ENCODE measurements at regions not wholly inside any gene's neighbourhood (a gene's known extent, or its start where the extent isn't known, plus 50 kb on each side); places are given as distances from the start of the nearest gene placed in this dataset.
"Not testable (repeated sequence)": the region's sequence is repeated elsewhere in the genome, so short reads cannot be mapped to it uniquely, and the experiment has no call there.

DNA sequence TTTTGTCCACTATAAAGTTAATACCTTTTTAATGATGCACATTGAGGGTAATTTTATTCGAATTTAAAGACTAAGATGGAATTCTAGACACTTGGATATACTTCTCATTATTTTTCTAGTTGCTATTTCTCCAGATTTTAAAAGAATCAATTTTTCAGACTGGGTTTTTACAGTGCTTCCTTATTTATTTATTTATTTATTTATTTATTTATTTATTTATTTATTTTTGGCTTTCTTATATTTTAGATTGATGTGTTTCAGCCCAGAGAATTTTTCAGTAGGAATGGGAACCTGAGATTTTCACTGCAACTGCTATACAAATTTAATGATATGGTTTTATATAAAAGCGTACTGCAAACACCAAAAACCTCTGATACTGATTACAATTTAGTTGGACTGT, 448.7 kb downstream of the ZPLD1 start:
- CTCF ChIA-PET: no interaction called here
- POLR2A ChIA-PET: no interaction called here

DNA sequence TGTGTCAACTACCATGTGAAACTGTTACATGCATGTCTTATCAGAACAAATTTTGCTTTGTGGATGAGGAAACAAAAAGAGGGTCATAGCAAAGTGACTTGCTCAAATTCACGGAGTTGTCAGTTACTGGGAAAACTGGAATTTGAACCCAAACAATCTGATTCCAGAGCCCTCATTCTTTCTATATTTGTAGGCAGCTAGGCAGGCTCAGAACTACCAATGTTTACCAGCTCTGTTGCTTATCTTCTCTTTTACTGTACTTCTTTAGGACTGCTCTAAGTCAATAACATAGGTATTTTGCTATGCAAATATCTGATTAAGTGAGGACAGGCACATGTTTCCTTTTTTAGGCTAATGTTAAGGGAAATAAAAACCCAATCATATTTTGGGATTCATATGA, 450.5 kb downstream of the ZPLD1 start:
- POLR2A ChIA-PET: no interaction called here
- CTCF ChIA-PET: no interaction called here

DNA sequence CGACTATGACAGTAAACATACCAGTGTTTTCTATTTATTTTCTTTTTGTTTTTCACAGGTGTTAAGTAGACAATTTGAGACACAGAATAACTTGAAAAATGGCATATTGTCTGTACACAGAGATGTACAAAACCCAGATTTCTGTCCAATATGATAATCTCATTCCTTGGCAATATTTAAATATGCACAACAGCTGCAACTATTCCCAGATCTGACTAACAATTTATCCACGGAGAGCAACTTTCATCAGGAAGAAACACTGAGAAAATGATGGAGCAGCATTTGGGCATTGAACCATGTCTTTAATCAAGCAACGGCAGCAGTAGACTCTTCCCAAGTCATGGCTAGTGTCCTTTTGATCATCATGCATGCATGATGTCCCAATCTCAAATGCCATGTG, 452.6 kb downstream of the ZPLD1 start:
- ChIA-PET POLR2A (no interaction called here), CTCF (no interaction called here)

DNA sequence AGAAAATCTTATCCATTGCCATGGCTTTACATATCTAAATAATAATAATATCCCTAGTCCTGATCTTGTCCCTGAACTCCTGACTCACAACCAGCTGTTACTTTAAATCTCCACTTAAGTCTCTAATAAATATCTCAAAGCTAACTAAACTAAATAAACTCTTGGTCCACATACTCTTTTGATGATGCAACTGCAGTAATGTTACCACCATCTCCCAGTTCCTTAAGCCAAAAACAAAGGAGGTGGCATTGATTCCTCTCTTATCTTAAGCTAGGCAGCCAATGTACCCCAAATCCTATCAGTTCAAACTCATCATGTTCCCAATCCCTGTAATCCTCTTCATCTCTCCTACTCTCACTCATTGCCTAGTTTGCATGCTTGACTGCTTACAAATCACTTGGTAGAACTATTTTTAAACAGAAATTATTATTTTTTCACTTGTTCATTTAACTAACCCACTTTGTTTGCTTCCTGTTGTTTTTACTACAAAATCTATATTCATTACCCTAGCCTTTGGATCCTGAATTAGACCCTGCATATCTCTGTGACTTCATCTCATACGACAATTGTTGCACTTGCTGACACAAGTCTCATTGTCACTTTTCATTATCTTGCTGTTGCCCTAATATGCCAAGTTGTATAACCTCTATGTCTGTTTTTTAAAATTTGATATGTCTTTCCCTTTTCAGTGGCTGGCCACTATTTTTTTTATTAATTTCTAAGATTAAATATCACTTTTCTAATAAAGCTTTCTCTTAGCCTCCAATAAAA, 462.2 kb downstream of the ZPLD1 start:
- CTCF ChIA-PET: no interaction called here
- POLR2A ChIA-PET: no interaction called here

DNA sequence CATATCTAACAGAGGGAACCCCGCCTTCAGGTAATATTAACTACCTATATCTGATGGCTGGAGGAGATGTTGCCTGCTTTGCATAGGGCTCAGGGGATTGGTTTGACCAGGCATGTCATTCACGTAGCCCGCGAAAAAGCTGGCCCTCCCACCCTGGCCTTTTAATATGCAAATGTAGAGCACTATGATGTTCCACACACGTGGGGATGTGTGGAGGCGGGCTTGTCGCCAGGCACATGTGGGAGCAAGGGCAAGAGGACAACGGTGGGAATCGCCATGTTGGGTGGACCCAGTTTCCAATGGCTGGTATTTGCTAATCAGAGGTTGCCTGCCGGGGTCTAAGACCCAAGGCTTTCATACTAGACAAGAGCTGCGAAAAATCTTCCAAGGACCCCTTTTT, 469.8 kb downstream of the ZPLD1 start:
- POLR2A ChIA-PET: no interaction called here
- CTCF ChIA-PET: no interaction called here

DNA sequence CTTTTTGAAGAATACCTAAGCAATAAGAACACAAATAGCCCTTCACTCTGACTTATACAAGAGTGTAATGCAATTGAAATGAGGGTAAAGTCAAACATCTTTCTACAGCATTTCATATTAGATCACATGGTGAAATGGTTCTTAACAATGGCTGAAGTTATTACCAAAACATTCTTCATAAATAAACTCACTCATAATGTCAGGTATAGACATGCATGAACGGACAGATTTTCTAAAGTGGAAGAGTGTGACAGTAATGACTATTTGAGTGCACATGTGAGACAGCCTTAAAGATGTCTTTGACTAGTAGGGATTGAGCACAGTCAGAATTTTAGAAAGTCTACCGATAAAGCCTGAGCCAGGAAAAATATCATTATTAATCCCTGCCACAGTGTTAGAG, 471.0 kb downstream of the ZPLD1 start:
- ChIA-PET CTCF (no interaction called here), POLR2A (no interaction called here)

DNA sequence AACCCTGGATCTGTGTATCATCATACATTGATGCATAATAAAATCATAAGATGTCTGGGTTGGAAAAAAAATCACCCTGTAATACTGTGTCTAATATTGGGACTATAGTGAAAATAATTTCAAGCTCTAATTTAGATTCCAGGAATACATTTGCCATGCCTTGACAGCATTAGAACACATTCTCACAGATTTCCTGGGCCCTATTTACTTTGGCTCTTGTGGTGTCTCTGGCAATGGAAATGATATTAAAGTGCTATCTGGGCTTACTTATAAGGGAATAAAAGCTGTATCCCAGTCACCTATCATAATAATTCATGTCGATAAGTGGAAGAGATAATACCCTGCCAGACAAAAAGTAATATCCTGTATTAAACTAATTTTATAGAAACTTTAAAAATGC, 472.0 kb downstream of the ZPLD1 start:
- CTCF ChIA-PET: no interaction called here
- POLR2A ChIA-PET: no interaction called here

DNA sequence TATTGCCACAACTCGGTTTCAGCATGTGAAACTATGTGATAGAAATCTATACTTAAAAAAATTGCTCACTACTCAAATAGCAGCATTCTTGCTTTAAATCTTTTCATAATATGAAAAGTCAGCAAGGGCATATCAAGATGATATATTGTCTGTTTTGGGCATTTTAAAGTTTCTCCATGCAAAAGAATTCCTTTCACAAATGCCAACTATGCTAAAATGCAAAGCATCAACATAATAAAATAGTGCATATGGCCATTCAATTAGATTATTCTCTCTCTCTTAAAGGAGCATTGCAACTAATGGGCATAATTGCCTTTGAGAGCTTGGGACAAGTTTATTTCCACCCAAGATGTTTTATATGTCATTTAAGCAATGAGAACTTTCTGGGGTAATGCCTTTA, 475.1 kb downstream of the ZPLD1 start:
- ChIA-PET POLR2A (no interaction called here), CTCF (no interaction called here)

DNA sequence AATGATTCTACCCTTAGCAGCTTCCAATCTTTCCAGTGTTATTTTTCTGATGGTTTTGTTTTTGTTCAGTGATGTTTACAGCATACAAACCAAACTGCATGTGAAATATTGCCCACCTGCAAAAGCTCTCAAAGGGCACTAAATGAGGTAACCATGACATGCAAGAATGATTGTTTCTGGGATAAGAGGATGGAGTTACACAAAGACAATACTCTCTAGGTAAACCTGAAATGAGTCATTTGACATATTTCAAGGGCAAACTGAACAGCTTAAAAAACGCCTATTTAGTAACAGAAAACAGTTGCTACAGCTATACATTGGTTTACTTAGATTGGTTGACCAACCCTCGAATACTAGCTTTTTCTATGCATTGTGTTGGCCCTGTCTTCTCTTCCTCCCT, 481.7 kb downstream of the ZPLD1 start:
- POLR2A ChIA-PET: no interaction called here

DNA sequence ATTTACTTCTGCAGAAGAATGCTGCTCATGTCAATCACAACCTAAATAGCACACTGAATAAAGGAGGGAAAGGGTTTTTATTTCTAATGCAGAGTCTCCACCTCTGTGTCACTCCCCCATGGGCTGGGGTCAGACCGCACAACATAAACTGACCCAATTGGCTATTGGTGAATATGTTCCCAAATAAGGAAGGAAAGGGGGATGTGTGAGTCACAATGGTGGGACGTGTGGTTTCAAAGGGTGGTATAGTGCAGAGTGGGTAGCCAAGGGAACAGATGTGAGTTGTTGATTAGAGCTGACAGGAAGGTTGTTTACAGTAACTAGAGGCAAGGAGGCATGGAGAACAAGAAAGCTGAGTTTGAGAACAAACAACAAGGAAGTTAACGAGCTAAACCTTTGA, 491.8 kb downstream of the ZPLD1 start:
- CTCF ChIA-PET: no interaction called here
- POLR2A ChIA-PET: no interaction called here

More for the DNA sequence above, 481.7 kb downstream of the ZPLD1 start:
- CTCF ChIA-PET: no interaction called here

DNA sequence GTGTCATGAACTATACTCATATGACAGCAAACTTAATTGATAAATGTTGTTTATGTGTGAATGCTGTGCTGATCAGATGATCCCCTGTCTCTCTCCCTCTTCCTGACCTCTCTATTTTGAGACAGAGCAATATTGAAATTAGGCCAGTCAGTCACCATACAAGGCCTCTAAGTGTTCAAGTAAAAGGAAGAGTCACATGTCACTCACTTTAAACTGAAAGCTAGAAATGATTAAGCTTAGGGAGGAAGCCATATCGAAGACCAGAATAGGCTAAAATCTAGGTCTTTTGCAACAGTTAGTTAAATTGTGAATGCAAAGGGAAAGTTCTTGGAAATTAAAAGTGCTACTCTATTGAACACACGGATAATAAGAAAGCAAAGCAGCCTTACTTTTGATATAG, 498.6 kb downstream of the ZPLD1 start:
- CTCF ChIA-PET: no interaction called here
- POLR2A ChIA-PET: no interaction called here

DNA sequence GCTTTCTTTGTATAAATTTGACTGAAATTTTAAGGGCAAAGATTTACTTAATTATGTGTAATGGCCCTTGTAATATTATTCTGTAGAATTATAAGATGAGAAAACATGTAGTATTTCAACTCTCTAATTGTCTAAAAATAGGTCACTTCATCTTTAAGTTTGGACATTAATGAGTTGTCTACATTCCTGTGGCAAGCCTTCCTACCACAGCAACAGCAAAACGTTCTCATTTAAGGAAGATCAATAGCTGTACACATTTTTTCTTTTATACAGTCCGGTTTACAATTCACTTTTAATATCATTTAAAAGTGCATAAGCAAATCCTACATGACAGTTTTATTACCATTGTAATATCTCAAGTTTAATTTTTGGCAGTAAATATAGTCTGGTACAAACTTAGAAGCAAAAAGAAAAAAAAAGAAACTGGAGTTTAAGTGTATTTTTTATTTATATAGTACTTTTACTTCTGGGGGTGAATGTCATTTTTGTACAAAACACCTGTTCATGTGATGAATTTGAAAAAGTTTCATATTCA, 501.8 kb downstream of the ZPLD1 start:
- POLR2A ChIA-PET: no interaction called here
- CTCF ChIA-PET: no interaction called here

DNA sequence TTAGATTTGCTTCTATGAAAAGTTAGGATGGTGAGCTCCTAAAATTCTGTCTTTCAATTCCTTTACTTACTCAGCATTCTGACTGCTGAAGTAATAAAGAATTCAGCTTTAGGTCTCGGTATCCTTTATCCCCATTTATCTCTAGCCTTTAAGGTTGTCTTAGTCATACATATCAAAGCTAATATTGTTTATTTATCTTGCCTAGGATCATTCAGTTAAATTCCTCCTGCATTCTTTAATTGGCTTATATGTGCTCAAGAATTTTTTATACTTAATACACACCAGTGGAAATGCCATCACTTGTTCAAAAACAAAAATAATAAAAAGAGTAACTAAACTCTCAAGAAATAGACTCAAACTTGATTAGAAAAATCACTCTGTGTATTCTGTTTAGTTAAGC, 507.0 kb downstream of the ZPLD1 start:
- POLR2A ChIA-PET: no interaction called here
- CTCF ChIA-PET: no interaction called here

DNA sequence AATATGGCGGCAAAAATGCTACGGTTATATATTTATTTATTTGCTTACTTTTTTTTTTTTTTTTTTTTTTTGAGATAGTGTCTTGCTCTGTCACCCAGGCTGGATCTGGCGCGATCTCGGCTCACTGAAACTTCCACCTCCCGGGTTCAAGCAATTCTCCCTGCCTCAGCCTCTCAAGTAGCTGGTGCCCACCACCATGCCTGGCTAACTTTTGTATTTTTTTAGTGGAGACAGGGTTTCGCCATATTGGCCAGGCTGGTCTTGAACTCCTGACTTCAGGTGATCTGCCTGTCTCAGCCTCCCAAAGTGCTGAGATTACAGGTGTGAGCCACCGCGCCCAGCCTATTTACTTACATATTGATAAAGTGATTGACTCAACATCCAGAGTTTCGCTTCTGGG, 511.6 kb downstream of the ZPLD1 start:
- CTCF ChIA-PET, POLR2A ChIA-PET: not testable (repeated sequence)

DNA sequence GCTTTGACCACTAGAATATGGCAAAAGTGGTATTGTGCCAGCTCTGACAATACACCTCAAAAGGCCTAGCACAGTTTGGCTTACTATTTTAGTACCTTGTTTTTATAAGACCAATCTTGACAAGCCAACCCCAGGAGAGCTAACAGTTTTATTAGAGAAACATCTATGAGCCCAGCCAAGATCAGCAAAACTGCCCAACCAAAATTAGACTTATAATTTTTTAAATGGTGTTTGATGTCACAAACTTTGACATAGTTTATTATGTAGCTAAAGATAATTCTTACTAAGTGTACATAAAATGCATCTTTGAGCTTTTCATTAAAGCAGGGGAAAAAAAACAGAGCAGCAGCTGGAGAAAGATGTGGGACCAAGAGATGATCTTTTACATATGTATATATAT, 537.5 kb downstream of the ZPLD1 start:
- ChIA-PET POLR2A (no interaction called here), CTCF (no interaction called here)

DNA sequence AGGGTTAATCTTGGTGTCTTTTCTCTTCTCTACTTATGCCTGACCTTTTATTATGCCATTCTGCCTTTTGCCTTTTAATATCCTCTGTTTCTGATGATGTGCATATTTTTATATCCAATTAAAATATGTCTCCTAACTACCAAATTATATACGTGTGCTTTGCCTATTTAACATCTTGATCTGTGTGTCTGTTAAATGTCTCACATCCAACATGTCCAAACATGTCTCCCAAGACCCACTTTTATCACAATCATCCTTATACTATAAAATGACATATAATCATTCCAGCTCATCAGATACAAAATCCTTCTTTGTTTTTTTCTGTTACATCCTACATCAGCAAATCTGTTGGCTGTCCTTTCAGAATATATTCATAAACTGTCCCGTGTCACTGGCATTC, 539.5 kb downstream of the ZPLD1 start:
- ChIA-PET CTCF (no interaction called here), POLR2A (no interaction called here)

DNA sequence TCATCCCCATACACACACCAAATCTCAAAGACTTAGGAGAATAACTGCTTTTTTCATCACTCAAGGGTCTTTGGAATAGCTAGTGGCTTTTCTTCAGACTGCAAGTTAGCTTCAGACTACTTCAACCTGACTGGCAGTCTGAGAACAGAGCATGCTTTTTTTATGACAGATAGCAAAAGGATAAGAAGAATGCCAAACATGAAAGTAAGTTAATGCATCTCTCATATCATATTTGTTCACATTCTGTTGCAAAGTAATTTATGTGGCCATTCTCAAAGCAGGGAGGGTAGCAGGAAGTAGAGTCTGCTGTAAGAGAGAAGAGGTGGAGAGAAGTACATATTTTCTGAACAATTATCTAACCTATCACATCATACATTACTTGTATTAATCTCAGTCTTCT, 544.4 kb downstream of the ZPLD1 start:
- ChIA-PET CTCF (no interaction called here), POLR2A (no interaction called here)

DNA sequence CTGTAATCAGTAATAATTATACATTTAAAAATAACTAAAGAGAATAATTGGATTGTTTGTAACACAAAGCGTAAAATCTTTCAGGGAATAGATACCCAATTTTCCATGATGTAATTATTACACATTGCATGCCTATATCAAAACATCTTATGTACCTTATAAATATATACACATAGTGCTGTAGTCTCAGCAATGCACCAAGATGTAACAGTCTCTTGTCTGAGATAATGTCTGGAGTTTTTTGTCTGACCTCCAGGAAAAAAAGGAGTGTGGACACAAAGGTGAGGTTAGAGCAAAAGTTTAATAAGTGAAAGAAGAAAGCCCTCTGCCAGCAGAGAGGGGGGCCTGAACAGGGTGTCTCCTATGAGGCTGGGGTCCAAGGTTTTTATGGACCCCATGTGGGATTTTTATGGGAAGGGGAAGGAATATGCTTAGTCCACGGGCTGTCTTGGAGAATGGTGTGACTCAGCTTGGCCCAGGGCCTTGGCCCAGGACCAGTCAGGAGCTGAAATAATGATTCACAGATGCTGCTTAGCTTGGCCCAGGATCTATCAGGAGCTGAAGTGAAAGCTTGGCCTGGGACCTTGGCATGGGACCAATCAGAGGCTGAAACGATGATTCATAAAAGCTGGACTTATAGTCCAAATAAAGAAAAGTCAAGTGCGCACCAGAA, 545.0 kb downstream of the ZPLD1 start:
- ChIA-PET CTCF (no interaction called here), POLR2A (no interaction called here)

DNA sequence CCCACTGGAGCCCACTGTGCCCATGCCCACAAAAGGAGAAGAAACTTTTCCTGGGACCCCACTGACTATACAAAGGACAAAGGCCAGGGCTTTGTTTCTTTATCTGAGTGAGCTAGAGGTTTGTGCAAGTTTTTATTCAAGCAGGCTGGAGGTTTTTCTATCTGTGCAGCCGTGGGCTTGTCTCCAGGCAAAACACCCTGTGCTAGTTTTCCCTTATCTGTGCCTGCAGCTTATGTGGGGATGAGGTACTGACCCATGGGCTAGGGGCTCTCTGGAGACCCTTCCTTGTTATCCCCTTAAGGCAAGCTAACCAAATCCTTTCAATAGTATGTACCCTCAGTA, 545.5 kb downstream of the ZPLD1 start:
- ChIA-PET POLR2A (no interaction called here), CTCF (no interaction called here)

DNA sequence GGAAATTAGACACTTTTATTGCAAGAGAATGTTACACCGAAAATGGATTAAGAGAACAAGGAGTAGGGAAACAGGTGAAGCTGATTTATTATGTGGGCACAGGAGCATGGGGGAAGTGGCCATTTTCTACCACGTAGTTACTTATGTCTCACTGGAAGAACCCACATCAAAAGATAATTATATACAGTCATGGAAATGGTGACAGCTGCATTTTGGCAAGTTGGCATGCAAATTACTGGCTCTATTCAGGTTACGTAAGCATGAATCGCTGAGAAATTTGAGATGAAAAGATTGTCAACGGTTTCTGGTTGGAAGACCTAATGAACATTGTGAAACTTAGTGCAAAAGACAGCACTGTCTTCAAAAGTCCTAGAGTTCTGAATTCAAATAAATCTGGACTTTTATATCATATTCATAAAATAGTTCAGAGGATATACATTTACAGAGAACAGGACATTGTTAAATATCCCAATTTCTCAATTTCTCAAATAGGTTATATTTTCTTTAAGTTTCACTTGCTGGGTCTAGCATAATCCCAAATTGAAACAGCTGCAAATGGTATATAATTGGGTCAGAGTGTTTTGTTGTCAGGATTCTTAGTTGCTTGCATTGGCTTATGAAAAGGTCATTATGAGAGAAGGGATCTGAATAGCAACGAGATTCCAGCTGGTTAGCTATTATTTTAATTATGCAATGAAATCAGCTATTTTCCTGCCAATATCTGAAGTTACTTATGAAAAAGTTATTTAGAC, 567.8 kb downstream of the ZPLD1 start:
- ChIA-PET POLR2A (no interaction called here), CTCF (no interaction called here)

DNA sequence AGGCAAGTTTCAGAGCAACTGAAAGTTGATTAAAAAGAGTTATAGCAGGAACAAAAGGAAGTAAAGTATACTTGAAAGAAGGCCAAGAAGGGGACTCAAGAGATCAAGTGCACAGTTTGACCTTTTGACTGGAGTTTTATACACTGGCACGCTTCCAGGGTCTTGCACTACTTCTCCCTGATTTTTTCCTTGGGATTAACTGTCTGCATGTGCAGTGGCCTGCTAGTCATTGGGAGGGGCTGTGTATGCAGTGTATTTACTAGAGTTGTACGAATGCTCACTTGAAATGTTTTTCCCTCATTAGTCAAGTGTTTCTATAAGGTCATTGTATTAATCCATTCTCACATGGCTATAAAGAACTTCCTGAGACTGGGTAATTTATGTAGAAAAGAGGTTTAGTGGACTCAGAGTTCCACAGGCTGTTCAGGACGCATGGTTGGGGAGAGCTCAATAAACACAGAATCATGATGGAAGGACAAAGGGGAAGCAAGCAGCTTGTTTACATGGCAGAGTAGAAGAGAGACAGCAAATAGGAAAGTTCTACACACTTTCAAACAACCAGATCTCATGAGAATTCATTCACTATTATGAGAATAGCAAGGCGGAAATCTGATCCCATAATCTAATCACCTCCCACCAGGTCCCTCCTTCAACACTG, 571.8 kb downstream of the ZPLD1 start:
- POLR2A ChIA-PET: no interaction called here
- CTCF ChIA-PET: no interaction called here

Measured in activated CD8-positive, alpha-beta memory T cell treated with anti-CD3 and anti-CD28 coated beads for 36 hours (primary cell).